Limb (tissue), 2 donors: ENCODE measurements at regions not wholly inside any gene's neighbourhood (a gene's known extent, or its start where the extent isn't known, plus 50 kb on each side); places are given as distances from the start of the nearest gene placed in this dataset.
"Not testable (repeated sequence)": the region's sequence is repeated elsewhere in the genome, so short reads cannot be mapped to it uniquely, and the experiment has no call there.

Experiments
- DNase-seq, 2 donors: peaks; one replicate each; pipeline ENCODE4 v3.0.0-alpha.2; 2016; ENCODE audit errors: extremely low spot score in 2 of 2

DNA sequence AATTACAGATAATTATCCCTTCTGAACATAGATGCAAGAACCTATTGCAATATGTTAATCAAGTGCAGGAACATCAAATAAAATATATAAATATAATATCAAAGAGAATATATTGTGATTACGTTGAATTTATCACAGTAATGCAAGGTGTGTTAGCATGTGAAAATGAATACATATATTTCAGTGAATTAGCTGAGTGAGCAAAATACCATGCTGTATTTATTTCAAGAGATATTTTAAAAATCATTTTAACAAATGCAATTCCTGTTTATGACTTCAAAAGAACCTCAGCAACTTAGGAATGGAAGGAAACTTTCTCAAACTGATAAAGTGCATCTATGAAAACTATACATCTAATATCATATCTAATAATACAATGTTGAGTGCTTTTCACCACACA, 856.9 kb upstream of the PTPRD start:
- DNase-seq: no peak

DNA sequence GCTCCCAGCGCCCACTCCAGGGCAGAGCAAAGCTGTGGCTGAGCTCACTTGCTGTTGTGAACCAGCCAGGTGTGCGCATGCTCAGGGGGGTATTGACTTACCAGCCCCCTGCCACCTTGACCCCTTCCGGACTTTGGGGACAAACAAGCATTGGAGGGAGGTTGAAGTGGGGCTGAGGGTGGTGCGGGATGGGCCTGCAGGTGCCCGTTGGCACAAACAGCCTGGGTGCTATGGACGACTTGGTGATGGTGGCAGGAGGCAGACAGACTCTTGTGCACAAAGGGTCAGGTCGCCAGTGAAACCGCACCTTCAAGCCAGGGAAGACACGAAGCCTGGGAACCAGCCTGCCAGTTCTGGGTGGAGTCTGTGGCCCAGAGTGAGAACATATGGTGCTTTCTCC, 858.5 kb upstream of the PTPRD start:
- DNase-seq: no peak

DNA sequence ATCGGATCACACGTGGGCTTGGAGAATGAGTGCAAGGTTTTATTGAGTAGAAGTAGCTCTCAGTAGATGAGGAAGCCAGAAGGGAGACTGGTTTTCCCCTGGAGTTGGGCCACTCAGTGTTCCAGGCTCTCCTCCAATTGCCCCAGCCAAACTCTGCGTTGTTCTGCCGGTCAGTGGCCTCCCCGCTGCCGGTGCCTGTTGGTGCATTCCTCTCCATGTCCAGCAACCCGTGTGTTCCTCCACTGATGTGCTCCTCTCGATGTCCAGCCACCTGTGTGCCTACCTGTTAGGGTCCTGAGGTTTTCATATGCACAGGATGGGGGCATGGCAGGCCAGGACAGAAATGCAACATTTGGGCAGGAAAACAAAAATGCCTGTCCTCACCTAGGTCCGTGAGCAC, 888.0 kb upstream of the PTPRD start:
- no peak for DNase-seq

DNA sequence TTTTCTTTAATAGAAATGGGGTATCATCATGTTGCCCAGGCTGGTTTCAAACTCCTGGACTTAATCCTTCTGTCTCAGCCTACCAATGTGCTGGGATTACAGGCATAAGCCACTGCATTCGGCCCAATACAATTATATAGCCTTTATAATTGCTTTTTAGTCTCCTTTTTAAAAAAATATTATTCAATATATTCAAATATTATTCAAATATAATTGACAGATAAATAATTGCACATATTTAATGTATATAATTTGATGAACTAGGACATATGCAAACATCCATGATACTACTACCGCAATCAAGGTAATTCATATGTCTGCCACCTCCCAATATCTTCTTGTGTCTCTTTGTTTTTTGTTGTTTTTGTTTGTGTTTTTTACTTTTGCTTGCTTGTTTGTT, 894.2 kb upstream of the PTPRD start:
- no peak for DNase-seq

DNA sequence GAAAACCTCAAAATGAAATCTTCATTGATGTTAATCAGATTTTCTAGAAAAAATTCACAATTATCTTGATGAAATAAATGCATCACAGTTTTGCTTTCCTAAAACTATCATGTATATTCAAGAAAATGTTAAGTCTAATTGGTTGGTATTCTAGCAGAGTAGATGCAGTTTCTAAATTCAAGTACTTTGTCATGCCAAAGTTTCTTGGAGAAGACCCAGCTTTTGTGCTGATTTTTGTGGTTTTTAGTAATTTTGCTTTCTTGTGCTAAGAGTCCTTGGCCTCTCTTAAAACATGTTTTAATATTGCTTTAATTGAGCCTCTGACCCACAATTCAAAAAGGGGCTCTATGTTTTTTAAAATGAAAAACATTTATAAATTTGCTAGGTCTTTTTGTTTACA, 924.8 kb upstream of the PTPRD start:
- DNase-seq: no peak

DNA sequence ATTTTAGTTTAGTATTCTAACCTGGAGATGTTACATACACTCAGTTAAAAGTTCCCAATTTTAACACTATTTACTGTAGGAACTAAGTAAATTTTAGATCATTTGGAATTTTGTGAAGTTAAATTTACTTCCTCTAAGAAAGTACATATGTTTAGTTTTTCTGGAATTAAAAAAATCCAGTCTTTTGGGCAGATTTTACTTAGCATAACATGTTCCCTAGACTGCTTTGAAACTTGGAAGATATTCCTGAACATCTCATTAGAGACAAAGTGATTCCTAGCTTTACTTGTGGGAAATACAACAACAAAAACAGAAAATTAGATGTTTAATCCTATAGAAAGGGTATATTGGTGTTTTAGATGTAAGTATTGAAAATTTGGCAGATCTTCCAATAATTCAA, 930.0 kb upstream of the PTPRD start:
- no peak for DNase-seq

DNA sequence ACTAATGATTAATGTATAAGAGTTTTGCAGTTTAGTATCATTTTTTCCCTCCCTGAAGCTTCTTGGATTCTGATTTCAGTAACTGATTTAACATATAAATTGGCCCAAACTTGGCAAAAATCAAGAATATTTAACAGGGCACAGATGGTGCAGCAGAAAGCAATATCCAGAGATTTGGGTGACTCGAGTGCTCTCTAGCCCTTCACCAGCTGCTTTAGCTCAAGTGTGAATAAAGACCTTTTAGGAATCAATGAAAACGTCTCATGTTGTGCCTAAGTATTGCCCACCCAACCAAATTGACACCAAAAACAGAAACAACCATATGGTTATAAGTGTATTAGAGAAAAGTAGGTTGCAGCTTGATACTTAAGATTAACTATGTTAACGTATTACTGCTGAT, 933.4 kb upstream of the PTPRD start:
- DNase-seq: no peak

DNA sequence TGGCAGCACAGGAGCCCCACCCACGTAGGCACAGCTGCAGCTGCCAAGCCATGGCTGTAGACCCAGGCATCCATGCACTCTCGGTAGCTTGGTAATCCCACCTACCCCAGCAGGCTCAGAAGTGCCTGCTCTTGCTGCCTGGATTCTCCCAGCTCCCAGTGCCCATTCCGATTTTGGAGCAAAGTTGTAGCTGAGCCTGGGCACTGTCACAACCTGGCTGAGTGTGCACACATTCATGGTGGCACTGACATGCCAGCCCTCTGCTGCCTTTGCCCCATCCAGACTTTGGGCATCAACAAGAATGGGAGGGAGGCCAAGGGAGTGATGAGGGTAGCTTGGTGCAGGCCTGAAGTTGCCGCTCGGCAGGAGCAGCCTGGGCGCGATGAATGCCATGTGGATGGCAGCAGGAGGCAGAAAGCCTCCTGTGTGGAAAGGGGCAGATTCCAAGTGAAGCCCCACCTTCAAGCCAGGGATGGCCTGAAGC, 936.6 kb upstream of the PTPRD start:
- no peak for DNase-seq

DNA sequence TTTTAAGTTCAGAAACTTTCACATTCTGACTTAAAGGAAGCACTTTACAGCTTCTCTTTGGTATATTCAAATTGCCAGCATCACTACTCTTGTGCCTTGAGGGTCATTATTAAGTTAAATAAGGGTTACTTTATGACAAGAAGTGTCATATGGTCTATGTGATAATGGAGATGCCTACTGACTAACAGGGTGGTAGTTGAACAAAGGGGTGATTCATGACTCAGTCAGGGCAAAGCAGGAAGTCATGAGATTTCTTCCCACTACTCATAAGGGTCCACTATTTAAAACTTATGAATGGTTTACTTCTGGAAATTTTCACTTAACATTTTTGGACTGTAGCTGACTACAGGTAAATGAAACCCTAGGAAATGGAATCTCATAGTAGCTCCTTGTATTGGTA, 938.3 kb upstream of the PTPRD start:
- DNase-seq: no peak

DNA sequence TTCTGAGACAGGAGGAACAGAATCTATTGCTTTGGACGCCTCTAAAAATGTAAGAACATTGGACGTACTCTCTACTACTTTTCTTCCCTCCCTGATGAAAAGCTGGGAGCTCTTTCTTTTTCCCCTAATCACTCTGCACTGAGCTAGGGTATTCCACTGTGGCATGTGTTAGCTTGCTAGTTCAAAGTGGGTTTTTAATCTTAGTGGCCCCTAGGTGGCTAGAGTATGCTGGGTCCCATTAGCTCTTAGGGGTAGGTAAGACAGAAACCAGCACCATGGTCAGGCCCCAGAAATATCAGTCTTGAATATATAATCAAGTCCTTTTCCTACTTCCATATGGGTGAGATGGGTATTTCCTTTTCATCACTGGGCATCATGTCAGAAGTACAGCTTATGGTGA, 945.2 kb upstream of the PTPRD start:
- DNase-seq: no peak

DNA sequence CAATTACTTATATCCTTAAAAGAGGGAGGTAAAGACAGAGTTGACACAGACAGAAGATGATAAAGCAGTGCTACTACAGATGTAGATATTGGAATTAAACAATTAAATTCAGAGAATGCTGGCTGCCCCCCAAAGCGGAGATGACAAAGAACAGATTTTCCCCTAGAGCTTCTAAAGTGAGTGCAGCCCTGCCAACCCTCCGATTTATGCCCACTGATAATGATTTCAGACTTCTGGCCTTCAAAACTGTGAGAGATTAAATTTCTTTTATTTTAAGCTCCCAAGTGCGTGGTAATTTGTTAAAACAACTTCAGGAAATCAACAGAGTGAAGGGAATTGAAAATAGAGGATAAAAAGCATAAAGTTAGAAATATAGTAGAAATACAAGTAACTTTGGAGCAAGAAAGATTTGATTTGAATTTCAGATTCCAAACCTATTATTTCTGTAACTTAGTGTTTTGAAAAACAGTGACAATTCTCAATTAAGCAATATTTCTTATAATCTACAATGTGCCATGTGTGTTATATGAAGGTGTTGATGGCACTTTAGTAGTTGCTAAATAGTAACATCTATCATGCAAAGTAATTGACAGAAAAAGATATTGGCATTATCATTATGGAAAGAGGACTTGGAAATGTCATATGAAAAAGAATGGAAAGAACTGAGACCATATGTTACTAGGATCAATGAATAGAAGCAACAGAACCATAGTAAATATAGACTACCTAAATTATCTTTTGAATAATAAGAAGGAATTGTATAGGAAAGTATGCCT, 946.4 kb upstream of the PTPRD start:
- DNase-seq: no peak

DNA sequence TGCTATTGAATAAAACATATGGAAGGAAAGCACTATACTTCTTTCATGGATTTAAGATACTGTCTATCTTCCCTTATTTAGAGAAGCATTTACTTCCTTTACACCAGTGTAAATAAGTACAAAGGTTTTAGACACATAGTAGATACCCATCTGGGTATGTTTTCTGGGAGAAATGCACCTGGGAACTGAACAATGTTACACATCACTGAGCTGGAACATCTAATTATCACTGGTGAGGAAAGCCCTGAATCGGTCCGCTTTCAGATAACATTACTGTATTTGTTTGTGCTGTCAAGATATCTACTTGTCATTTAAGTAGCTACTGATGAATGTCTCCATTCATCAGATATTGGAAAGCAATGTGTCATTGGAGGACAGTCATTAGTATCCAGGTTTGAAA, 964.7 kb upstream of the PTPRD start:
- DNase-seq: no peak

DNA sequence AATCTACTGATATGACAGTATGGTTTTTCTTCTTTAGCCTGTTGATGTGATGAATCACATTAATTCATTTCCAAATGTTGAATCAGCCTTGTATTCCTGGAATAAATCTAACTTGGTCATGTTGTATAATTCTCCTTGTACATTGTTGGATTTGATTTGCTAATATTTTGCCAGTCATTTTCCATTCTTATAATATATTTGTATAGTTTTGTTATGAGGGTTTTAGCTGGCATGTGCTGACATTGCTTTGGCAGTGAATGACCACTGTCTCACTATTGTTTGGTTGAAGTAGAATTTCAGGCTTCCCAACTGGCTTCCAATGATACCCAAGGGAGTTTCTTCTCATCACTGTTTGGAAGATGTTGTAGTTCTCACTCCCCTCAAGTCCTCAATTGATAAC, 983.0 kb upstream of the PTPRD start:
- DNase-seq: peak in 1 of 2 donors; percentile 4

DNA sequence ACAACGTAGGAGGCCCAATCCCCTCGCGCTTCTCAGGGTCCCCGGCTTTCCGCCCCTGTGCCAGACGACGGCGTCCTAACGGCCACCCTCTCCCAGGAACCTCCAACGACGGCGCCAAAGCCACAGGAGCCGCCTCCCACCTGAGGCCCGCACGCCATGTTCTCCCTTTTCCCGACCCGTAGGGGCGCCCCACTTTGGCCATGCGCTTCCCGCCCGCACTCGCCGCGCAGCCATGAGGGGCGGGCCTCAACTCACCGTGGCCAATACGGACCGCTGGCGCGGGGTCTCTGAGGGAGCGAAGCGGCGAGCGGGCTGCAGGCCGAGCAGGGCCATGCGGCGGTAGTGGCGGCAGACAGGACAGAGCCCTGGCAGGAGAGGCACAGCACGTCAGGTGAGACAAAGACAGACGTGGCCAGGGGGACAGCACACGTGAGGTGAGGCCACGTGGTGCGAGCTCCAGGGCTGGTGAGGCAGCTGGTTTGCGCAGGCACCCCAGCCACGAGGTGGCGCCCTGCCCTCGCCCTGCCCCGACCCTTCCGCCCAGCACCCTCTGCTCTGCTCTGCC, 1005.5 kb upstream of the PTPRD start:
- DNase-seq: no peak

DNA sequence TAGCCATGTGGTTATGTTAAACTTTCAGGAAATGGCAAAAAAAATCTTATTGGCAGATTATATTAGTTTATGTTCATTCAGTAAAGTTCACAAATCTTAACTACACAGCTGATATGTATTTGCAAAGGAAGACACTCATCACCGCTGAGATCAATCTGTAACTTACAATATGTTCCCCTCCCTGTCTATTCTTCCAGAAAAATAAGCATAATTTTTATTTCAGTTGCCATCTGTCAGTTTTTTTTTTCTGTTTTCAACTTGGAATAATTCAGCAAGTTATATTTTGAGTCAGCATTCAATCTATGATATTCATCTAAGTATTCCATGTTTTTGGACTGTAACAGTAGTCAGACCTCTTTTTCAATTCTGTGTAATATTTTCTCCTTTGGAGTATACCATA, 1019.9 kb upstream of the PTPRD start:
- no peak for DNase-seq

DNA sequence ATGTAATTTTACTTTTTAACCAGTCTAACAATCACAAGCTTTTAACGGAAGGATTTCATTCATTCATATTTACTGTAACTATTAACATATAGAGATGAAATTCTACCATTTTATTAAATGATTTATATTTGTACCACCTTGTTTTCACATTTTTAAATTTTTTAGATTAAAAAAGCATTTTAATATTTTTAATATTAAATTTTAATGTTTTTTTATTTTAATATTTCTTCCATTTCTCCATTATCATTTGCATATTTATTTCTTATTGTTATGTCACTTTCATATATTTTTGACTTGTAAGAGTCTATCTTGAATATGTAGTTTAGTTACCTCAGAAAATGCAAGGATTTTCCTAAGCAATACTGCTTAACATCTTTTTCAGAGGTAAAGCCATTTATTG, 1034.0 kb upstream of the PTPRD start:
- no peak for DNase-seq

DNA sequence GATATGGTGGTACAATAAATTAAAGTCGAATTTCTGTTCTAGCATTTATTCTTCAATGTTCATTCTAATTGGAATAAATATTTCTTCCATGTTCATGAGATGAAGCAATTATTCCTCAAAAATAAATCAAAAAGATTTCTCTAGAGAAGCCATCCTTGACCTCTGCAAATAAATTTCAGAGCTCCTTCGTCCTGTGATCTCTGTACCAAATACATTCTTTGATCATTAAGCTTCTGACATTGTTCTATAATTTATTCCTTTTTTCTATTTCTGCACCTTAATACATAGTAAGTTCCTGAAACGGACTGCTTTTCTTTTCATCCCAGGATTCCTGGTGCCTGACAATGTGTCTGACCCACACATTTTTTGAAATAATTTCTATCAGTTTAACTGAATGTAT, 1039.3 kb upstream of the TYRP1 start:
- no peak for DNase-seq

DNA sequence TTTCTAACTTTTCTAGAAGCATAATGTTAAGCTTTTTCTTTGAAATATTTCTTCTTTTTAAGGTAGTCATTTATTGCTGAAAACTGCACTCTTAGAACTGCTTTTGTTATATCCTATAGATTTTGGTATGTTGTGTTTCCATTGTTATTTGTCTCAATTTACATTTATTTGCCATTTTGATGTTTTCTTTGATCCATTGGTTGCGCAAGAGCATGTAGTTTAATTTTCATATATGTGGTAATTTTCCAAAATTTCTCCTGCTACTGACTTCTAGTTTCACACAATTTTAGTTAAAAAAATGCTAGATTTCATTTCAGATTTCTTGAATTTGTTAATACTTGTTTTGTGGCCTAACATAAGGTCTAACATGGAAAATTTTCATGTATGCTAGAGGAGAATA, 1029.3 kb upstream of the TYRP1 start:
- no peak for DNase-seq

DNA sequence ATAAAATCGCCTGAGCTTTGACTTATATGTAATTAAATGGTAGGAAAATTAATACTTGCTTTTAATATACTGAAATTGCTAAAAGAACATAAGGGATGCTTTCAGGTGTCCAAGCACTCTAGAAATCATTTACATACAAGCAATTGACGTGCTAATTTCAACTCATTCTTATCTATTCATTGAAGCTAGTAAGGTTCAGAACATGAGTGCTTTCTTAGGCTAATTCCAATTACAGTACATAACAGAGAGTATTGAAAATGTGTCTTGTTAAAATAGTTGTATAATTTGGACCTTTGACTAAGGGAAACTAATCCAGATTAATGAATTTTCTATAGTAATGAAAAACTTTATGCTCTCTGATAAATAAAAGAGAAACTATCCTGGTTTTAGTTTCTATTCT, 1016.4 kb upstream of the TYRP1 start:
- no peak for DNase-seq

DNA sequence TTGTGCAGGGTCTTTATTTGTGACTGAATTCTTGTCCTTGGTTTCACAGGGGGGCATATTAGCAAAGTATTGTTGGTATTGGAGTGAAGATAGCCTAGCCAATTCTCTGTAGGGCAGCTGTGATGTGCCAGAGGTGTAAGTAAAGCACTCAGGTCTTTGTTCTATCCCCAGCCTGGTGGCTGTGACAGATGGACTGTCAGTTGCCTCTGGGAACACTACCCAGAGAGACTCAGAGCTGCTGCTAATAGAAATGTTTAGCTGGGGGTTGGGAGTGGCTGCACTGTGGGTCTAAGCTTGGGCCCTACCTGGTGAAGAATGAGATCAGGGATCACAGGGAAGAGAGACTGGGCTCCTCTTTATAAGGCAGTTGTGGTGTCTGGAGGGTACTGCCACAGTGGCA, 1006.5 kb upstream of the TYRP1 start:
- DNase-seq: no peak

DNA sequence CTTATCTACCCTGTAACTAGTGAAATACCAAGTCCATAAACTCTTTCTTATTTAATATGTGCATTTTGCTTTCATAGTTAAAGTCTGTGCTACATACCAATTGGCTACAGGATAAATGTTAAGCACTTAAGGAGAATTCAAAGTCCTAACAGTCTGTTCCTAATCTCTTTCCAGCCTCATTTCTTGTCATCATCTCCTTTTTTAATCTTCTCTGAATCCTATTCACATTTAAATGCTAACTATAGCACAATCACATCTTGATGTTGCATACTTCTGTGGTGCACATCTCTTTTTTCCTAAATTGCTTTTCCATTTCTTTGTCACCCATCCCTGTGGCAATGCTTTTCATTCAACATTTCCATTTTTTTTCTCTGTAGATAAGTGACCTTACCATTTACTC, 996.1 kb upstream of the TYRP1 start:
- no peak for DNase-seq

DNA sequence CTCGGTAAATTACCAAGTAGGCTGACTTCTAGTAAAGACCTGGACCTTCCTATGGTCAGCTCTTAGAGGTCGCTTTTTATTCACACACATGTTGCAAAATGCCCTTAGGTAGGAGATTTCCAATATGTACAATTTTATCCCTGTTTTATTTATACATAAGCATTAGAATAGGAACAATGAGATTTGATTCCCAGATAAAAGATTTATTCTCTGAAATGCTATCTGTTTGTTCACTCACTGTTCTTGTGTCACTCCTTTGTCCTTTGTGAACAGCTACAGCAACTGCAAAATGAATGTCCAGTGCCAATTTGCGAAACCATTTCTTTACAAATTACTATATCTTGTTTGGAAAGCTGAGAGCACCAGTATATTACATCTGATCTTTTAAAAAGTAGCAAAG, 991.5 kb upstream of the TYRP1 start:
- DNase-seq: no peak

DNA sequence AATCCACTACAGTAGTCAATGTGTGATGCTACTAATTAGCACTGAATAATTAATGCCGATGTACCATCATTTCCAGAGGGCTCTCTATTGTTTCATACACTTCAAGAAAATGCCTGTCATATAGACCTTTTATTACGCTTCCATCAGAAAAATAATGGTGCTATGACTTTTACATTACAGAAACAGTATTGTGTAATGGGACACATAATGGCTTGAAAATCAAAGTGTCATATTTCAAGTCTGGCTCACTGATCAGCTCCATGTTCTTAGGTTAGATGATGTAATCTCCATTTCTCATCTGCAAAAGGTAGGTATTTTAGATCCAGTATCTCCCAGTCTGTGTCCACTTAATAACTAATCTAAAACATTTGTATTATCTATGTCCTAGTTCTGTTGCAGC, 990.6 kb upstream of the TYRP1 start:
- DNase-seq: no peak

DNA sequence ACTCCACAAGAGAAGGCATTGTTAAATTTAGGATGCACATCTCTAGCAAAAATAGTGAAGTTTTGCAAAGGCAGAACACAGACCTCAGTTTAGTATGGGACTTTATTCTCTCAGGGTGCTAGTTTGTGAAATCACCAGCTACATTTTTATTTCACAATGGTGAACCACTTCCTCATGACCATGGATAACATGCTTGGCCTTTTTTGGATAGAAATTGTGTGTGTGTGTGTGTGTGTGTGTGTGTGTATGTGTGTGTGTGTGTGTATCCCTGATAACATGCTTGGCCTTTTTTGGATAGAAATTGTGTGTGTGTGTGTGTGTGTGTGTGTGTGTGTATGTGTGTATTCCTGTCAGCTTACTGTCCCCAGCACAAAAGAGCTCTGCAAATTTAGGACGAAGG, 989.0 kb upstream of the TYRP1 start:
- DNase-seq: not testable (repeated sequence)
